CD4-positive, alpha-beta T cell treated with Interferon gamma for 1 hour (primary cell): ENCODE measurements at regions not wholly inside any gene's neighbourhood (a gene's known extent, or its start where the extent isn't known, plus 50 kb on each side); places are given as distances from the start of the nearest gene placed in this dataset.
A peak's percentile ranks its signal among the peaks of the same experiment; 100 is the strongest.
"Not testable (repeated sequence)": the region's sequence is repeated elsewhere in the genome, so short reads cannot be mapped to it uniquely, and the experiment has no call there.

Experiments
- DNase-seq: peaks from one replicate; pipeline ENCODE4 v3.0.0-alpha.2; 2020

DNA sequence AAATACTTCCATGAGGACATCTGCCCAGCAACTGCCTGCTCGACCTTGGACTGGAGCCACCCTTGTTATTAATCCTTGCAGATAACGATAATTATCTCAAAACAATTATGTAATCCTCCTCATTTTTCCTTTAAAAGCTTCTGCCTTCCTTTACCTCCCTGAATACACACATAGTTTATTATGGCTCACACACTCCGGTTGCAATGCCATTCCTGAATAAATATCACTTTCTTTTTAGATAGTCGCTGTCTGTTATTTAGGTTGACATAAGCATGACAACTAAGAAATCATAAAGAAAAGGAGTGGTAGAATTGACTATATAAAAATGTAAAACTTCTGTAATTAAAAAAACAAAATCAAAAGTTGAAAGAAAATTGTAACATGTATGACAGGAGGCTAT is 64.8 kb downstream of the B4GALT7 start:
- not testable (repeated sequence) for DNase-seq

DNA sequence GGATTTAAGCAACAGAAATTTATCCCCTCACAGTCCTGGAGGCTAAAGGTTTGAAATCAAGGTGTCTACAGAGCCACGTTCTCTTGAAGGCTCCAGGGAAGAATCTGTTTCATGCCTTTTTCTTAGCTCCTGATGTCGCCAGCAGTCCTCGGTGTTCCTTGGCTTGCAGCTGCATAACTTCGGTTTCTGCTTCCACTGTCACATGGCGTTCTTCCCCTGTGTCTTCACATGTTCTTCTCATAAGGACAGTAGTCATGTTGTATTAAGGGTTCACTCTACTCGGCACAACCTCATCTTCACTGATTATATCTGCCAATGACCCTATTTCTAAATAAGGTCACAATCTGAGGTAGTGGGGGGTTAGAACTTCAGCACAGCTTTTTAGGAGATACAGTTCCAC is 65.2 kb downstream of the B4GALT7 start:
- not testable (repeated sequence) for DNase-seq

DNA sequence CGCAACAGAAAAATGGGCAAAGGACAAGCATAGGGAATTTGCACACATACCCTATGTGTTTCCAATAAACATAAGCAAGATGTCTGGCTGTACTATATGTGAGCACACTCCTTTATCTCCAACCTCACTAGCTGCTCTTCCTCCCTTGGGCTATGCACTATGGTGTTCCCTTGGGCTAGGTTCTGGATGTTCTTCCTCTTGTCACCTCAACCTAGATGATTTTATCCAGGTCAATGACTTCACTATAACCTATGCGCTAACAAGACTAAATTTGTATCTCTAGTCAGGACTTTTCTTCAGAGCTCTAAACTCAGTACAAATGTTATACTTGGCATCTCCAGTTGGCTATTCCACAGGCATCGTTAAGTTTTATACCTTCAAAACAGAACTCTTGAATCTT is 66.0 kb downstream of the B4GALT7 start:
- not testable (repeated sequence) for DNase-seq

DNA sequence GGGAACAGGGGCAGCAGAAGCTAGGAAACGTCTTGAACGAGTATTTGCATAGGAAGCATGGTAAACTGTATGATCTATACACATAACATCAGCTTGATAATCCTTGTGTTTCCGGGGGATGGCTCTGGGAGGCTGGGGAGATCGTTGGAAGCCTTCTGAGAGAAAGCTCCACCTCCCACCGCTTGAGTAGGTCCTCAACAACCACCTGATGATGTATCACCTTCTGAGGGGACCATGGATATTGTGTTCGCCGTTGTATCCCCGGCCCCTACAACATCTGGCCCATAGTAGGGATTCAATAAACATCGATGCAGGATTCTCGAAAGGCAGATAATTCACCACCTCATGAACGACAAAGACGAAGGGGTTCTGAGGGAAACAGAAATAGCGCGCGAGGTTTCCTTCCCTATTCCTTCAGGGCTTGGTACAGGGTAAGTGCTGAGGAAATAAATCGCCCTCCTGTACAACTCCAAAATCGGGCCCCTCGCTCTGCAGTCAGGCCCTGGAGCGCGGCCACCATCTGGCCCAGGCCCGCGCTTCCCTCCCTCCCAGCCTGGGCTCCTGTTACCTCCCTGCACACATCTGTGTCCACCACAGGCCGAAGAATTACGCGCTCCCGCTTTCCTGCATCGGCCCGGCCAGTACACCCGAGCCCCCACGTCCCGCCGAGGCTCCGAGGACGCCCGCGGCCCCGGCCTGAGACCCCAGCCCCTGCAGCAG is 71.3 kb downstream of the B4GALT7 start:
- DNase-seq = not testable (repeated sequence)

DNA sequence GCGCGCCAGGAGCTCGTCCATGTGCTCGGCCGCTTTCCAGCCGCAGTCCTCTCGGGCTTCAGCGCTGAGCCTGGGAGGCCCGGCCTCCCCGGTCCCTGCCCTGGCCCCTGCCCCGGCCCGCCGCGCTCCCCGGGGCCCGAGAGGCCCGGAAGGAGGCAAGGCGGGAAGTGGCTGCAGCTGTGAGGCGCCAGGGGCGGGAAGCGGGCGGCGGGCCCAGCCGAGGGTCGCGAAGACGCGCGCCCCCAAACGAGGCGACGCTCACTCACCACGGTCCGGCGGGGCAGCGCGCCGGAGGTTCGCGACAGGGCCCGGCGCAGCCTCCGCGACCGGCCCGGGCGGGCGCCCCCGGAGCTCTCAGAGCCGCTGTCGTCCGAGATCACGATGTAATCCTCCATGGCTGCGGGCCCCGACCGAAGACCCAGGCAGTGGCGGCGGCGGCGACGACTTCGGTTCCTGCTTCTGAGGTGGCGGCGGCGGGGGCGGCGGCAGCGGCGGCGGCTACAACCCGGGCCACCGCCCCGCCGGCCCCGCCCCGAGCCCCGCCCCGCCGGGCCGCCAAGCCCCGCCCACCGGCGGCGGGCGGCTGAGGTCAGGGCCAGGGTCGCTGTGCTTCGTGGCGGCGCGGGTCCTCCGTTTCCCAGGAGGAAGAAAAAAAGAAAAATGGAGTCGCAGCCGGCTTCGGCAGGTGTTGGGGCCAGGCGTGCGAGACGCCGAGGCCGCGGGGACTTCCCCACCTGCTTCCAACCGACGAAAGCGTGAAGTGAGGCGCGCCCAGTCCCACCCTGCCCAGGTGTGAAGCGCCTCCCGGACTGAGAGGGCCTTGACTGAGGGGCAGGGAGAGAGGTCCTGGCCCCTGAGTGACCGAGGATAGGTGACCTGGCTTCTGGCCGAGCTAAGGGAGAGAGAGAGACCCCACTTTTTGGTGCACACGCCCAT is 72.1 kb downstream of the B4GALT7 start:
- DNase-seq = peak; percentile 73
